Colonic mucosa (tissue), 4 donors: ENCODE measurements at regions not wholly inside any gene's neighbourhood (a gene's known extent, or its start where the extent isn't known, plus 50 kb on each side); places are given as distances from the start of the nearest gene placed in this dataset.

Source experiments
- DNase-seq: peaks from one replicate; pipeline ENCODE4 v3.0.0-alpha.2; 2020
- H3K27ac ChIP-seq: fragments of 200-600 bp; one replicate; pipeline ENCODE4 v1.8.0; 2021
- H3K27me3 ChIP-seq: fragments of 200-600 bp; one replicate; pipeline ENCODE4 v1.8.0; 2021
- H3K36me3 ChIP-seq: fragments of 200-600 bp; one replicate; pipeline ENCODE4 v1.8.0; 2021
- H3K4me1 ChIP-seq: fragments of 200-600 bp; one replicate; pipeline ENCODE4 v1.8.0; 2021; ENCODE audit warnings: mild to moderate bottlenecking
- H3K4me3 ChIP-seq: fragments of 200-600 bp; one replicate; pipeline ENCODE4 v1.8.0; 2021
- H3K9ac ChIP-seq, 2 donors: one replicate each; pipeline ENCODE4 v1.7.0; 2013; ENCODE audit warnings: control low read depth in 2 of 2, low read depth in 2 of 2, low read length in 2 of 2
- H3K9me3 ChIP-seq: fragments of 200-600 bp; one replicate; pipeline ENCODE4 v1.8.0; 2021
- intact Hi-C: fragments of 100-400 bp; cut with DNase I; formaldehyde crosslinking; loops from one replicate; pipeline ENCODE4 v1.14.1; 2022
- TF ChIP-seq, protein P1 (sequence below): fragments of 200-600 bp; IDR thresholded peaks from one replicate; pipeline ENCODE4 v1.8.0; 2022; ENCODE audit warnings: antibody characterized with exemption, mild to moderate bottlenecking
- donor health status: healthy.
- donor health status: DM: no; HTN: no; CAD: no.
- donor health status: DM: no; HTN: no; CAD: no.

DNA sequence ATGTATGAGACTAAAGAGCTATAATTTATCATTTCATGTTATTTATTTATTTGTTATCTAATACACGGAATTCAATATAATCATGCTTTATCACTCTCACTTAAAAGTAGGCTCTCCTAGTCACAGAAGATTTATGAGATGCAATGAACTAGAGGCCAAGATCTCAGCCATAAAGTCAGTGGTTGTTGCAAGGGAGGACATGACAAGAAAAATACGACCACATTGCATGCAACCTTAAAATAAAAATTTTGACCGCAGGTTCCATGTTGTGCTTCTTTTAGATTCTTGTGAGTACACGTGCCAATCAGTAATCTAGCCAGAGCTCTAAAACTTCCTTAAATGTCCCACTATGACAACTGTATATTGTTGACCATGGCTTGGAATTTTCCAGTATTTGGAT lies 75.9 kb upstream of the SP8 start:
- H3K27me3 ChIP-seq: no peaks in the 10 kb centered on the region
- intact Hi-C loops: no loop called here
- no peaks in the 10 kb centered on the region for H3K9me3 ChIP-seq
- H3K36me3 ChIP-seq: no peaks in the 10 kb centered on the region
- no peaks in the 10 kb centered on the region for H3K4me1 ChIP-seq
- H3K4me3 ChIP-seq: no peak overlapping the region
- H3K9ac ChIP-seq: no peak overlapping the region
- no peak overlapping the region for H3K27ac ChIP-seq
- DNase-seq: no peak
- TF ChIP-seq, protein P1, sequence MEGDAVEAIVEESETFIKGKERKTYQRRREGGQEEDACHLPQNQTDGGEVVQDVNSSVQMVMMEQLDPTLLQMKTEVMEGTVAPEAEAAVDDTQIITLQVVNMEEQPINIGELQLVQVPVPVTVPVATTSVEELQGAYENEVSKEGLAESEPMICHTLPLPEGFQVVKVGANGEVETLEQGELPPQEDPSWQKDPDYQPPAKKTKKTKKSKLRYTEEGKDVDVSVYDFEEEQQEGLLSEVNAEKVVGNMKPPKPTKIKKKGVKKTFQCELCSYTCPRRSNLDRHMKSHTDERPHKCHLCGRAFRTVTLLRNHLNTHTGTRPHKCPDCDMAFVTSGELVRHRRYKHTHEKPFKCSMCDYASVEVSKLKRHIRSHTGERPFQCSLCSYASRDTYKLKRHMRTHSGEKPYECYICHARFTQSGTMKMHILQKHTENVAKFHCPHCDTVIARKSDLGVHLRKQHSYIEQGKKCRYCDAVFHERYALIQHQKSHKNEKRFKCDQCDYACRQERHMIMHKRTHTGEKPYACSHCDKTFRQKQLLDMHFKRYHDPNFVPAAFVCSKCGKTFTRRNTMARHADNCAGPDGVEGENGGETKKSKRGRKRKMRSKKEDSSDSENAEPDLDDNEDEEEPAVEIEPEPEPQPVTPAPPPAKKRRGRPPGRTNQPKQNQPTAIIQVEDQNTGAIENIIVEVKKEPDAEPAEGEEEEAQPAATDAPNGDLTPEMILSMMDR: no peak

DNA sequence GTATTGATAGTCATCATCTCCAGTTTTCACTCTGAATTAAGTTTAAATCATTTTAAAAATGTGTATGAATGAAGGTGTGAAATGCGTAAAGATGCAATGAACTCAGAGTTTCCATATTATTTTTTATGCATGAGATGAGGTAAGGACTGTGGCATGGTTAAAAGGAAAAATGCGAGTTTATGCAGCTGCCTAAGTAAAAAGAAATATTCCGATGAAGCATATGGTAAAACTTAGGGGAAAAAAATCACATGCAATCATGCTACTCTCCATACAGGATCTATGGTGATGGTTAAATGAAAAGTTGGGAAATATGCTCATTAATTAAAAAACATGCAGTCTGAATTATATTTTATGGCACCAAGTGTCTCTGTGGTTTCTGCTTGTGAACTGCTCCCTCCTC lies 77.5 kb upstream of the SP8 start:
- H3K9ac ChIP-seq: no peak overlapping the region
- TF ChIP-seq, protein P1: no peak
- no peaks in the 10 kb centered on the region for H3K27me3 ChIP-seq
- DNase-seq: no peak
- no peak overlapping the region for H3K27ac ChIP-seq
- no peaks in the 10 kb centered on the region for H3K4me1 ChIP-seq
- no peaks in the 10 kb centered on the region for H3K36me3 ChIP-seq
- intact Hi-C loops: no loop called here
- no peak overlapping the region for H3K4me3 ChIP-seq
- no peaks in the 10 kb centered on the region for H3K9me3 ChIP-seq

DNA sequence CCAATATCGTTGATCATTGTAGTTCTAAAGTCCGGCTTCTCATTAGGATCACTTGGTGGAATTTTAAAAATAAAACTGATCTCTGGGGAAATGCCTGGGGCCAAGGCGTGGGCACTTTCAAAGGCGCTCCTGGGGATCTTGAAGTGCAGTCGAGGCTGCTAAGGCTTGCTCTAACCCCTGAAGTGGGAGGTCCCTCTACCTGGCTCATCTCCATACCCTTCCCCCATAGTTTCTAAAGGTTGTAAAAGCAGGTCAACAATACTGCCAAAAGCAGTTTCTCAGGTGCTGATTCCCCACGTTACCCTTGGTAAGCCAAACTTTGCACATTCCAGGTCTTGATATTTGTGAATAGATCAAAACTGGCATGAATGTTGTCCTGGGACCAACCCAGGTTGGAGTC lies 79.0 kb upstream of the SP8 start:
- TF ChIP-seq, protein P1: no peak
- Histone ChIP-seq H3K9me3 (no peaks in the 10 kb centered on the region), H3K27me3 (no peaks in the 10 kb centered on the region), H3K36me3 (no peaks in the 10 kb centered on the region), H3K4me3 (no peak overlapping the region), H3K4me1 (no peaks in the 10 kb centered on the region), H3K27ac (no peak overlapping the region), H3K9ac (no peak overlapping the region)
- DNase-seq: no peak
- intact Hi-C loops: no loop called here

DNA sequence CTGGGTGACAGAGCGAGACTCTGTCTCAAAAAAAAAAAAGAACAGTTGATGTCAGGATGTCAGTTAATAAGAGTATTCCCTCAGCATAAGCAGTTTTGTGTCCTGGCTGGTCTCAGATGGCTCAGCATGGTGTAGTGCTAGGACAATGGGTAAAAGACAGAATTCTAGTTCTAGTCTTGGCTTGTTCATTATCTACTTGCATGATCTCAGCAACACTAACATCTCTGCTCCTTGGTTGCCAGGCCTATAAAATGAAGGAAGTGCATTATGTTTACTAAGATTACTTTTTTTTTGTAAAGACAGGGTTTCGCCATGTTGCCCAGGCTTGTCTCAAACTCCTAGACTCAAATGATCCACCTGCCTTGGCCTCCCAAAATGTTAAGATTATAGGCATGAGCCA lies 84.3 kb upstream of the SP8 start:
- TF ChIP-seq, protein P1: no peak
- Histone ChIP-seq H3K9me3 (no peaks in the 10 kb centered on the region), H3K27ac (no peak overlapping the region), H3K36me3 (no peaks in the 10 kb centered on the region), H3K4me1 (no peaks in the 10 kb centered on the region), H3K4me3 (no peak overlapping the region), H3K27me3 (no peaks in the 10 kb centered on the region), H3K9ac (no peak overlapping the region)
- no peak for DNase-seq
- intact Hi-C loops: no loop called here

DNA sequence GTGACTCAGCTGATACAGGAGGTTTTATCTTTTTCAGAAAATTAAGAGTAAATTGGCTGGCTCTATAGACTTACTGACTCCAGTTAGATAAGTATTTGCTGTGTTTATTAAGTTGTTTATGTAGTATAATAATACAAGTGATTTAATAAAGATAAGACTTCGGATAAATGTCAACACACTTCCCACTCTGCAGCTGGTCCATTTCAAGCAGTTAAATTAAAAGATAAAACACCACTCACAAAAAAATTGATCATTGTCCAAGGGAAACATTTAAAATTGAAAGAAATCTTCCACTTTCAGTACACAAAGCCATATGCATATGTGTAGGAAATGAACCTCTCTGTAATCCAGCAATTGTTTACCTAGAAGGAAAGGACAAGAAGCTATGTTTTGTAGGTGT lies 106.1 kb upstream of the SP8 start:
- Histone ChIP-seq H3K4me1 (no peaks in the 10 kb centered on the region), H3K27me3 (no peaks in the 10 kb centered on the region), H3K27ac (no peak overlapping the region), H3K36me3 (no peaks in the 10 kb centered on the region), H3K4me3 (no peak overlapping the region), H3K9ac (no peak overlapping the region), H3K9me3 (no peaks in the 10 kb centered on the region)
- DNase-seq: no peak
- intact Hi-C loops: no loop called here
- TF ChIP-seq, protein P1: no peak

DNA sequence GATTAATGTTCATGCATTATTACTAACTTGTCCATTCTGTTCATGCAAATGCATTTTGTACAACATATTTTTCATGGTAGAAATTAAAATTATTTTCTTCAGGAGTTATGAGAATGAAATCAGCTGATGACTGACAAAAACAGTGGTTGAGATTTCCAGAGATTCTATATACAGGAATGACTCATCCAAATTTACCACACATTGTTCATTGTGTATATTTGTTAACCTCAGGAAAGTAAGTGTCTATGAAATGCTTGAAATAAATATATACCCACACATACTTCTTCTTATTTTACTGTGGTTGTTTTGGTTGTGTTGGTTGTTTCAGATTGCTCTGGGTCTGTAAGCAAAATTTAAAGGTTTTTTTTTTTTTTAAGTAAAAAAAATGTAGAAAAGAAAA lies 108.1 kb upstream of the SP8 start:
- Histone ChIP-seq H3K4me3 (no peak overlapping the region), H3K4me1 (no peaks in the 10 kb centered on the region), H3K27me3 (no peaks in the 10 kb centered on the region), H3K27ac (no peak overlapping the region), H3K9me3 (no peaks in the 10 kb centered on the region), H3K36me3 (no peaks in the 10 kb centered on the region), H3K9ac (no peak overlapping the region)
- TF ChIP-seq, protein P1: no peak
- DNase-seq: no peak
- intact Hi-C loops: no loop called here
